AG09319 (cell line): ENCODE measurements at regions not wholly inside any gene's neighbourhood (a gene's known extent, or its start where the extent isn't known, plus 50 kb on each side); places are given as distances from the start of the nearest gene placed in this dataset.

Experiments
- DNase-seq: peaks from one replicate; pipeline ENCODE4 v3.0.0-alpha.2; 2010; ENCODE audit warnings: low read depth; ENCODE audit errors: extremely low read depth
- TF ChIP-seq, protein P1 (sequence below): IDR thresholded peaks from 2 replicates; pipeline ENCODE4 v1.5.1; 2011; ENCODE audit warnings: low read depth, mild to moderate bottlenecking, inconsistent platforms, low read length, moderate library complexity

DNA sequence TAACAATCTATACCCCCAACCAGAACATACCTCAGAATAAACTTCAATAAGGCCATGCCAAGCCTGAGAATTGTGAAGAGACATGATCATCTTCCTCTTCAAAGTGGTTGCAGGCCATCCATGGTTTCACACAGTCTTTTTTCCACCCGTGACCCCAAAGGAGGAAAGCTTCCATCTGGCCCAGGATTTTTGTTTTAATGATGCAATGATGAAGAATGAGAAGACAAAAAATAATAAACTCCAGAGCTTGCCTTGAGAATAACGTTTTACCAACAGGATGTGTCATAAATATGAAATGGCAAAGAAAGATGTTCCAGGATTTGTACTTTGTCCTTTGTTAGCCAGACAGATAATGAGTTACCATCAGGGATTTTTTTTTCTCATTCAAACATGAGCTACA, 201.9 kb downstream of the WNT5A start:
- DNase-seq, result no peak
- TF ChIP-seq, protein P1, sequence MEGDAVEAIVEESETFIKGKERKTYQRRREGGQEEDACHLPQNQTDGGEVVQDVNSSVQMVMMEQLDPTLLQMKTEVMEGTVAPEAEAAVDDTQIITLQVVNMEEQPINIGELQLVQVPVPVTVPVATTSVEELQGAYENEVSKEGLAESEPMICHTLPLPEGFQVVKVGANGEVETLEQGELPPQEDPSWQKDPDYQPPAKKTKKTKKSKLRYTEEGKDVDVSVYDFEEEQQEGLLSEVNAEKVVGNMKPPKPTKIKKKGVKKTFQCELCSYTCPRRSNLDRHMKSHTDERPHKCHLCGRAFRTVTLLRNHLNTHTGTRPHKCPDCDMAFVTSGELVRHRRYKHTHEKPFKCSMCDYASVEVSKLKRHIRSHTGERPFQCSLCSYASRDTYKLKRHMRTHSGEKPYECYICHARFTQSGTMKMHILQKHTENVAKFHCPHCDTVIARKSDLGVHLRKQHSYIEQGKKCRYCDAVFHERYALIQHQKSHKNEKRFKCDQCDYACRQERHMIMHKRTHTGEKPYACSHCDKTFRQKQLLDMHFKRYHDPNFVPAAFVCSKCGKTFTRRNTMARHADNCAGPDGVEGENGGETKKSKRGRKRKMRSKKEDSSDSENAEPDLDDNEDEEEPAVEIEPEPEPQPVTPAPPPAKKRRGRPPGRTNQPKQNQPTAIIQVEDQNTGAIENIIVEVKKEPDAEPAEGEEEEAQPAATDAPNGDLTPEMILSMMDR, result no peak

DNA sequence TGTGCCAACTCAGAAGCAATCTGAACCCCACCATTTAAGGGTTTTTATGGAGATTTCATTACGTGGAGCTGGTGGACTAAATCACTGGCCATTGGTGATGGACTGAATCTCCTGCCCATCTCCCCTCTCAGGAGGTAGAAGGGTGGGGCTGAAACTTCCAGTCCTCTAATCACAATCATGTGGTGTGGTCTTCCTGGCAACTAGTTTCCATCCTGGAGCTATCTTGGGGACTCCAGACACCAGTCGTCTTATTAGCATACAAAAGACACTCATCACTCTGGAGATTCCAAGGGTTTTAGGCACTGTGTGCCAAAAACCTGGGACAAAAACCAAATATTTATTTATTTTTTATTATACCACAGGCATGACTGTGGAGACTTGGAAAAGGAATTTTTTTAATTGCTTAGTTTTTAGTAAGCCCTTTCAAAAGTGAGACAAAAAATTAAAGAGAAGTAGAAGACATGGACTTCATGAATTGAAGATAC, 203.6 kb downstream of the WNT5A start:
- TF ChIP-seq, protein P1, result no peak
- no peak for DNase-seq

DNA sequence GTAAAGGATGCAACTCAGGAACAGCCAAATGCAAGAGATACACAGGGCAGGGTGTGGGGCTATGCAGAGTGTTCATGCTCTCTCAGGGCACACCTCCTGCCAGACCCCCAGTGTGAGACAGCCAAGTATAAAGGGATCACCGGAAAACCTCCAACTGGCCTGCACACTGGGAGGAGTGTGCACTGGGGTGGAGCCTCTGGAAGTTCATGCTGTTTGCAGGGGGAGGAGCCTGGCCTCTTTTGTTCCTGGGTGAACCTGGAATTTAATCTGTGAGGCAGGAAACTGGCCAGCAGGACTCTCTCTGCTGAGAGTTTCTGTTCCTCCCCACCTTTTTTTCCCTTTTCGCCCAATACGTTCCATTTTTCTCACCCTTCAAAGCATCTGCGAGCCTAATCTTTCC, 204.1 kb downstream of the WNT5A start:
- DNase-seq, result no peak
- TF ChIP-seq, protein P1, result no peak

DNA sequence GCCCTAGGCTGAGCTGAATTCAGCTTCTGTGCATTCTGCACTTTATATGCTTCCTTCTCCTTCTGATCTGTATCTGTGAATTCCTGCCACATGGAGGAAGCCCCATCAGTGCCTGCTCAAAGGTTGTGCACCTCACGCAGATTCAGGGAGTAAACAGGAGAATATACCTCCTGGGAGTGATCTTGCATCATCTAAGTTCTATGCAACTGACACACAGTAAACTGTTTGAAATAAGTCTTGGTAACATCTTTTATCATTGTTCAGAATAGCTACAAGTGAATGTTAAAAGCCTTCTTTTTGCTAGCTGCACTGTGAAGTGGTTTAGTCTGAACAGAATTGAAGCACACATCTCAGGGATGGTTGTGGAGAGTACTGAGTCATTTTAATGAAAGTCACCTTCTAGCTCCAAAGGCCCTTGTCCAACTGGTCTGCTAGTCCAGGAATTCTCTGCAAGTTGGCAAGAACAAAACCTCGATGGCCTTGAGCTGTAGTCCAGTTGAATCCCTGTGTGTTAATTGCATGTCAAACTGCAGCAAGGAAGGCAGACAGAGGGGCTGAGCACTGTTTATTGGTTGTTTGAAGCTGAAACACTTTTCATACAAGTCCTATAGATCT, 215.0 kb downstream of the WNT5A start:
- TF ChIP-seq, protein P1, result peak; percentile 2
- DNase-seq, result no peak

DNA sequence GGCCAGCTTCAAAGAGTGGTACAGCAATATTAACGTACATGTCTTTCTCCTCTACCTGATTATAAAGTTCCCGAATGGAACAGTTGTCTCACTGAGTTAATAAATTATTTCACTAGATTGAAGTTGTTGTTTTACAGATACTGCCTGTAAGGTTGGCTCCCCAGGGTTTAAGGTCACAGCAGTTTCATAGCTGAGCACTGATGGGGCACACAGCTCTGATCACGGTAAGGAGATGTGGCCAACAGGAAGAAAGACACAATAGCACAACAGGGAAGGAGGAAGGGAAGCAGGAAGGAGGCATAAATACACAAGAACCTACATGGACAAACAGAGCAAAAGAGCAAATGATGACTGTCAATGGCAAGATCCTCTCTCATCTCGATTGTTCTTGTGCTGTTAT, 215.6 kb downstream of the WNT5A start:
- no peak for DNase-seq
- TF ChIP-seq, protein P1, result no peak

DNA sequence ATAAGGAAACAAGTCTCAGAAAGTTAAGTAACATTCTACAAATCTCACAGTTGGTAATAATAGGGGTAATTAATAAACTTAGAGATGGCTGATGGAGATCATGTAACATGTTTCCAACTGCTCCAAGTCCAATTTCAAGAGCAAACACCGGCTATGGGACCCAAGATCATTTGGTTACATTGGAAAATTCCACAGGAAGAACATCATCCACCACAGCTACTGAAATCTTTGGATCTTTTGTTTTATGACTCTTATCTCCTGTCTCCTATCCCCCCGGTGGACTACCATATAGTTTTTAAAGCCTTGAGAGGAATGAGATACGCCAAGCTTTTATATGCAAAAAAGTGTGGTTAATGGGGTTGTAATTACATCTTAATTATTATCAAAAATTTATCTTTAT, 216.1 kb downstream of the WNT5A start:
- no peak for DNase-seq
- TF ChIP-seq, protein P1, result no peak

DNA sequence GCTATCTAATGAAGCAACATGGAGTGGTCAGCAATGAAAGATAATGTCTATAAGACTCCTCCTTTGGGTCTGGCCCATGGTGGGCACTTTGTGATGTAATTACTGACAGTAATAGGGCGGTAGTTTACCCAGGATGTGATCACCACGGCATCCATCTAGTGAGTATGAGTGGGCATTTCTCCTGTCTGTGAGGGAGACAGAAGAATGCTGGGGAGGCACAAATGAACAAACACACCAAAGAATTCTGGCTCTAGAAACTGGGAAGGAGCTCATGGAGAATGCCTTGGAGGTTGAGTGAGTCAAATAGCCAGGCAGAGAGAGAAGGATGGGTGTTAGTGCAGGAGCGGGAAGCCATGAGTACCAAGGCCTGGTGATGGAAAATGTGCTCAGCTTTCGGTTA, 217.5 kb downstream of the WNT5A start:
- DNase-seq, result no peak
- TF ChIP-seq, protein P1, result no peak
